ENCODE measurements at regions not wholly inside any gene's neighbourhood (a gene's known extent, or its start where the extent isn't known, plus 50 kb on each side); places are given as distances from the start of the nearest gene placed in this dataset.
A peak's percentile ranks its signal among the peaks of the same experiment; 100 is the strongest.

- TF ChIP-seq CTCF (IDR thresholded peaks at IDR 0.05; ENCODE audit: low read depth, low read length), result no peak
- peak; percentile 23; the same call in 1 of the 2 replicates for TF ChIP-seq MAX (IDR thresholded peaks at IDR 0.05; ENCODE audit: low read depth, low read length)
- TF ChIP-seq POLR2A (IDR thresholded peaks at IDR 0.05; ENCODE audit: extremely low read depth, insufficient read length), result no peak
- TF ChIP-seq MYC (IDR thresholded peaks at IDR 0.05; ENCODE audit: low read depth, low read length), result peak; percentile 59
Observed at GRCh38 chr13:50082426-50083281, 67.4 kb downstream of the KCNRG start.
